ENCODE measurements at regions not wholly inside any gene's neighbourhood (a gene's known extent, or its start where the extent isn't known, plus 50 kb on each side); places are given as distances from the start of the nearest gene placed in this dataset.

GRCh38 chr5:174348311-174348981 lies 302.9 kb downstream of the NSG2 start:
- Histone ChIP-seq H3K4me3 (ENCODE audit: control insufficient read depth in 1 of 7, extremely low read depth in 1 of 7, insufficient read depth in 4 of 7, low read depth in 2 of 7, low read length in 6 of 7) (no peak overlapping the region), H3K9me3 (ENCODE audit: control extremely low read depth in 1 of 5, control insufficient read depth in 4 of 5, insufficient read depth in 2 of 5, low read depth in 1 of 5, low read length in 4 of 5) (no peaks in the 10 kb centered on the region), H3K27ac (ENCODE audit: insufficient read depth in 1 of 2, low read depth in 1 of 2, low read length in 2 of 2, poor library complexity in 1 of 2, severe bottlenecking in 2 of 2) (no peak overlapping the region), H3K36me3 (ENCODE audit: control insufficient read depth in 4 of 4, insufficient read depth in 4 of 4, low read length in 3 of 4) (no peaks in the 10 kb centered on the region), H3K4me1 (ENCODE audit: control extremely low read depth in 1 of 4, control insufficient read depth in 4 of 4, insufficient read depth in 4 of 4, low read length in 3 of 4) (no peaks in the 10 kb centered on the region), H3K27me3 (replicated peaks in 2 of 5; ENCODE audit: control insufficient read depth in 4 of 5, insufficient read depth in 5 of 5, low read length in 4 of 5) (peaks cover 0 to 35% (median 4%) of the 10 kb centered on the region in 5 experiments)
- 42% methylated on average over 5 of the region's 8 CpGs for WGBS (ENCODE audit: insufficient coverage)
- ChIA-PET CTCF (interaction anchor here (1.1 kb wide), 1 partner anchor 444 kb away, joined by 3 read pairs; no protein-coding TSS in a partner anchor), POLR2A (interaction anchor here (0.6 kb wide), 1 partner anchor 220 kb away, joined by 3 read pairs; no protein-coding TSS in a partner anchor)
- no peak for DNase-seq

GRCh38 chr5:174352681-174353080 lies 307.2 kb downstream of the NSG2 start:
- WGBS (ENCODE audit: insufficient coverage): 78% methylated on average over 1 of the region's 4 CpGs

GRCh38 chr5:174354571-174354970 lies 309.1 kb downstream of the NSG2 start:
- Histone ChIP-seq H3K9me3 (ENCODE audit: control extremely low read depth in 1 of 5, control insufficient read depth in 4 of 5, insufficient read depth in 2 of 5, low read depth in 1 of 5, low read length in 4 of 5) (no peaks in the 10 kb centered on the region), H3K4me3 (ENCODE audit: control insufficient read depth in 1 of 7, extremely low read depth in 1 of 7, insufficient read depth in 4 of 7, low read depth in 2 of 7, low read length in 6 of 7) (no peak overlapping the region), H3K27ac (ENCODE audit: insufficient read depth in 1 of 2, low read depth in 1 of 2, low read length in 2 of 2, poor library complexity in 1 of 2, severe bottlenecking in 2 of 2) (no peak overlapping the region), H3K4me1 (ENCODE audit: control extremely low read depth in 1 of 4, control insufficient read depth in 4 of 4, insufficient read depth in 4 of 4, low read length in 3 of 4) (no peaks in the 10 kb centered on the region), H3K27me3 (replicated peaks in 2 of 5; ENCODE audit: control insufficient read depth in 4 of 5, insufficient read depth in 5 of 5, low read length in 4 of 5) (peaks cover 0 to 10% (median 0%) of the 10 kb centered on the region in 5 experiments), H3K36me3 (ENCODE audit: control insufficient read depth in 4 of 4, insufficient read depth in 4 of 4, low read length in 3 of 4) (no peaks in the 10 kb centered on the region)
- DNase-seq: peak in 1 of 3 donors; percentile 3
- 100% methylated on average over 2 of the region's 5 CpGs for WGBS (ENCODE audit: insufficient coverage)
- ChIA-PET CTCF (interaction anchor here (1.0 to 1.4 kb wide), 2 partner anchors 9 to 65 kb away, joined by 3 to 4 read pairs; no protein-coding TSS in a partner anchor), POLR2A (no interaction called here)

More at GRCh38 chr5:174352681-174353080, 307.2 kb downstream of the NSG2 start:
- Histone ChIP-seq H3K27me3 (replicated peaks in 2 of 5; ENCODE audit: control insufficient read depth in 4 of 5, insufficient read depth in 5 of 5, low read length in 4 of 5) (peaks cover 0 to 21% (median 4%) of the 10 kb centered on the region in 5 experiments), H3K4me3 (ENCODE audit: control insufficient read depth in 1 of 7, extremely low read depth in 1 of 7, insufficient read depth in 4 of 7, low read depth in 2 of 7, low read length in 6 of 7) (no peak overlapping the region), H3K9me3 (ENCODE audit: control extremely low read depth in 1 of 5, control insufficient read depth in 4 of 5, insufficient read depth in 2 of 5, low read depth in 1 of 5, low read length in 4 of 5) (no peaks in the 10 kb centered on the region), H3K4me1 (ENCODE audit: control extremely low read depth in 1 of 4, control insufficient read depth in 4 of 4, insufficient read depth in 4 of 4, low read length in 3 of 4) (no peaks in the 10 kb centered on the region), H3K27ac (ENCODE audit: insufficient read depth in 1 of 2, low read depth in 1 of 2, low read length in 2 of 2, poor library complexity in 1 of 2, severe bottlenecking in 2 of 2) (no peak overlapping the region), H3K36me3 (ENCODE audit: control insufficient read depth in 4 of 4, insufficient read depth in 4 of 4, low read length in 3 of 4) (no peaks in the 10 kb centered on the region)
- ChIA-PET POLR2A (no interaction called here), CTCF (interaction anchor here (1.0 kb wide), 1 partner anchor 18 kb away, joined by 3 read pairs; no protein-coding TSS in a partner anchor)
- DNase-seq: no peak

- DNase-seq: peak; percentile 24 to 54 (median 44)
- Histone ChIP-seq H3K36me3 (ENCODE audit: control insufficient read depth in 4 of 4, insufficient read depth in 4 of 4, low read length in 3 of 4) (no peaks in the 10 kb centered on the region), H3K4me1 (ENCODE audit: control extremely low read depth in 1 of 4, control insufficient read depth in 4 of 4, insufficient read depth in 4 of 4, low read length in 3 of 4) (no peaks in the 10 kb centered on the region), H3K4me3 (ENCODE audit: control insufficient read depth in 1 of 7, extremely low read depth in 1 of 7, insufficient read depth in 4 of 7, low read depth in 2 of 7, low read length in 6 of 7) (no peak overlapping the region), H3K27ac (ENCODE audit: insufficient read depth in 1 of 2, low read depth in 1 of 2, low read length in 2 of 2, poor library complexity in 1 of 2, severe bottlenecking in 2 of 2) (no peak overlapping the region), H3K9me3 (ENCODE audit: control extremely low read depth in 1 of 5, control insufficient read depth in 4 of 5, insufficient read depth in 2 of 5, low read depth in 1 of 5, low read length in 4 of 5) (no peaks in the 10 kb centered on the region), H3K27me3 (replicated peaks in 2 of 5; ENCODE audit: control insufficient read depth in 4 of 5, insufficient read depth in 5 of 5, low read length in 4 of 5) (peaks cover 0 to 9% (median 0%) of the 10 kb centered on the region in 5 experiments)
- ChIA-PET CTCF (interaction anchor here (1.4 kb wide), 1 partner anchor 64 kb away, joined by 4 read pairs; no protein-coding TSS in a partner anchor), POLR2A (no interaction called here)
- no CpG with 5 or more reads among the region's 2 CpGs for WGBS (ENCODE audit: insufficient coverage)
These were observed 309.7 kb downstream of the NSG2 start for GRCh38 chr5:174355208-174355612.

GRCh38 chr5:174355995-174356394 lies 310.5 kb downstream of the NSG2 start:
- Histone ChIP-seq H3K27me3 (replicated peaks in 2 of 5; ENCODE audit: control insufficient read depth in 4 of 5, insufficient read depth in 5 of 5, low read length in 4 of 5) (peaks cover 0 to 3% (median 0%) of the 10 kb centered on the region in 5 experiments), H3K4me1 (ENCODE audit: control extremely low read depth in 1 of 4, control insufficient read depth in 4 of 4, insufficient read depth in 4 of 4, low read length in 3 of 4) (no peaks in the 10 kb centered on the region), H3K27ac (ENCODE audit: insufficient read depth in 1 of 2, low read depth in 1 of 2, low read length in 2 of 2, poor library complexity in 1 of 2, severe bottlenecking in 2 of 2) (no peak overlapping the region), H3K9me3 (ENCODE audit: control extremely low read depth in 1 of 5, control insufficient read depth in 4 of 5, insufficient read depth in 2 of 5, low read depth in 1 of 5, low read length in 4 of 5) (no peaks in the 10 kb centered on the region), H3K4me3 (ENCODE audit: control insufficient read depth in 1 of 7, extremely low read depth in 1 of 7, insufficient read depth in 4 of 7, low read depth in 2 of 7, low read length in 6 of 7) (no peak overlapping the region), H3K36me3 (ENCODE audit: control insufficient read depth in 4 of 4, insufficient read depth in 4 of 4, low read length in 3 of 4) (no peaks in the 10 kb centered on the region)
- DNase-seq: no peak
- ChIA-PET CTCF (interaction anchor here (1.4 kb wide), 1 partner anchor 64 kb away, joined by 4 read pairs; no protein-coding TSS in a partner anchor), POLR2A (no interaction called here)
- WGBS (ENCODE audit: insufficient coverage): 100% methylated on average over 2 of the region's 2 CpGs

GRCh38 chr5:174356536-174356935 lies 311.0 kb downstream of the NSG2 start:
- 85% methylated on average over 2 of the region's 2 CpGs for WGBS (ENCODE audit: insufficient coverage)
- H3K4me3 ChIP-seq (ENCODE audit: control insufficient read depth in 1 of 7, extremely low read depth in 1 of 7, insufficient read depth in 4 of 7, low read depth in 2 of 7, low read length in 6 of 7): no peak overlapping the region
- H3K4me1 ChIP-seq (ENCODE audit: control extremely low read depth in 1 of 4, control insufficient read depth in 4 of 4, insufficient read depth in 4 of 4, low read length in 3 of 4): no peaks in the 10 kb centered on the region
- peaks cover 0 to 2% (median 0%) of the 10 kb centered on the region in 5 experiments for H3K9me3 ChIP-seq (ENCODE audit: control extremely low read depth in 1 of 5, control insufficient read depth in 4 of 5, insufficient read depth in 2 of 5, low read depth in 1 of 5, low read length in 4 of 5)
- H3K27ac ChIP-seq (ENCODE audit: insufficient read depth in 1 of 2, low read depth in 1 of 2, low read length in 2 of 2, poor library complexity in 1 of 2, severe bottlenecking in 2 of 2): no peak overlapping the region
- ChIA-PET CTCF (no interaction called here), POLR2A (no interaction called here)
- H3K36me3 ChIP-seq (ENCODE audit: control insufficient read depth in 4 of 4, insufficient read depth in 4 of 4, low read length in 3 of 4): no peaks in the 10 kb centered on the region
- no peak for DNase-seq
- H3K27me3 ChIP-seq (replicated peaks in 2 of 5; ENCODE audit: control insufficient read depth in 4 of 5, insufficient read depth in 5 of 5, low read length in 4 of 5): peaks cover 0 to 1% (median 0%) of the 10 kb centered on the region in 5 experiments

- Histone ChIP-seq H3K4me3 (ENCODE audit: control insufficient read depth in 1 of 7, extremely low read depth in 1 of 7, insufficient read depth in 4 of 7, low read depth in 2 of 7, low read length in 6 of 7) (no peak overlapping the region), H3K9me3 (ENCODE audit: control extremely low read depth in 1 of 5, control insufficient read depth in 4 of 5, insufficient read depth in 2 of 5, low read depth in 1 of 5, low read length in 4 of 5) (peaks cover 0 to 11% (median 4%) of the 10 kb centered on the region in 5 experiments), H3K27me3 (replicated peaks in 2 of 5; ENCODE audit: control insufficient read depth in 4 of 5, insufficient read depth in 5 of 5, low read length in 4 of 5) (no peaks in the 10 kb centered on the region), H3K4me1 (ENCODE audit: control extremely low read depth in 1 of 4, control insufficient read depth in 4 of 4, insufficient read depth in 4 of 4, low read length in 3 of 4) (no peaks in the 10 kb centered on the region), H3K36me3 (ENCODE audit: control insufficient read depth in 4 of 4, insufficient read depth in 4 of 4, low read length in 3 of 4) (no peaks in the 10 kb centered on the region), H3K27ac (ENCODE audit: insufficient read depth in 1 of 2, low read depth in 1 of 2, low read length in 2 of 2, poor library complexity in 1 of 2, severe bottlenecking in 2 of 2) (no peak overlapping the region)
- WGBS (ENCODE audit: insufficient coverage): 94% methylated on average over 2 of the region's 3 CpGs
- DNase-seq: no peak
- ChIA-PET CTCF (no interaction called here), POLR2A (no interaction called here)
These were observed 312.8 kb downstream of the NSG2 start for GRCh38 chr5:174358276-174358675.

All from common myeloid progenitor, CD34-positive (primary cell).